IPS-18a (cell line): ENCODE measurements at regions not wholly inside any gene's neighbourhood (a gene's known extent, or its start where the extent isn't known, plus 50 kb on each side); places are given as distances from the start of the nearest gene placed in this dataset.
"Not testable (repeated sequence)": the region's sequence is repeated elsewhere in the genome, so short reads cannot be mapped to it uniquely, and the experiment has no call there.

Source experiments
- H3K27ac ChIP-seq: one replicate; pipeline ENCODE4 v1.5.1; 2013; ENCODE audit warnings: low read length
- H3K27me3 ChIP-seq: one replicate; pipeline ENCODE4 v1.6.1; 2013; ENCODE audit warnings: mild to moderate bottlenecking, low read length; ENCODE audit not compliant: control insufficient read depth, insufficient read depth
- H3K36me3 ChIP-seq: one replicate; pipeline ENCODE4 v1.6.1; 2013; ENCODE audit warnings: low read depth, low read length; ENCODE audit not compliant: control insufficient read depth
- H3K4me1 ChIP-seq: one replicate; pipeline ENCODE4 v1.6.1; 2013; ENCODE audit warnings: low read depth, low read length; ENCODE audit not compliant: control insufficient read depth
- H3K4me3 ChIP-seq: one replicate; pipeline ENCODE4 v1.5.1; 2013; ENCODE audit warnings: low read length
- H3K9ac ChIP-seq: one replicate; pipeline ENCODE4 v1.6.1; 2013; ENCODE audit warnings: mild to moderate bottlenecking, low read length, moderate library complexity
- H3K9me3 ChIP-seq: one replicate; pipeline ENCODE4 v1.6.1; 2013; ENCODE audit warnings: low read depth, low read length; ENCODE audit not compliant: control insufficient read depth

DNA sequence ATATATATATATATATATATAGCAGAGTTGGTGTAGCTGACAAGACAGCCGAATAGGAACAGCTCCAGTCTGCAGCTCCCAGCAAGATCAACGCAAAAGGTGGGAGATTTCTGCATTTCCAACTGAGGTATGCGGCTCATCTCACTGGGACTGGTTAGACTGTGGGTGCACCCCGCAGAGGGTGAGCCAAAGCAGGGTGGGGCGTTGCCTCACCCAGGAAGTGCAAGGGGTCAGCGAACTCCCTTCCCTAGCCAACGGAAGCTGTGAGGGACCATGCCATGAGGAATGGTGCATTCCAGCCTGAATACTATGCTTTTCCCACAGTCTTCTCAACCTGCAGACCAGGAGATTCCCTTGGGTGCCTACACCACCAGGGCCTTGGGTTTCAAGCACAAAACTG is 81.7 kb upstream of the ST3GAL6 start:
- Histone ChIP-seq H3K4me3 (no peak overlapping the region), H3K27me3 (no peaks in the 10 kb centered on the region), H3K27ac (no peak overlapping the region), H3K36me3 (no peaks in the 10 kb centered on the region), H3K4me1 (no peaks in the 10 kb centered on the region), H3K9ac (no peak overlapping the region), H3K9me3 (no peaks in the 10 kb centered on the region)

DNA sequence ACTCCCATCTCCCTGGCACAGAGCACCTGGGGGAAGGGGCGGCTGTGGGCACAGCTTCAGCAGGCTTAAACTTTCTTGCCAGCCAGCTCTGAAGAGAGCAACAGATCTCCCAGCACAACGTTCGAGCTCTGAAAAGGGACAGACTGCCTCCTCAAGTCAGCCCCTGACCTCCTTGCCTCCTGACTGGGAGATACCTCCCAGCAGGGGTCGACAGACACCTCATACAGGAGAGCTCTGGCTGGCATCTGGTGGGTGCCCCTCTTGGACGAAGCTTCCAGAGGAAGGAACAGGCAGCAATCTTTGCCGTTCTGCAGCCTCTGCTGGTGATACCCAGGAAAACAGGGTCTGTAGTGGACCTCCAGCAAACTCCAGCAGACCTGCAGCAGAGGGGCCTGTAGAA is 80.7 kb upstream of the ST3GAL6 start:
- H3K36me3 ChIP-seq, H3K27me3 ChIP-seq, H3K4me3 ChIP-seq, H3K27ac ChIP-seq, H3K9ac ChIP-seq, H3K4me1 ChIP-seq, H3K9me3 ChIP-seq: not testable (repeated sequence)

DNA sequence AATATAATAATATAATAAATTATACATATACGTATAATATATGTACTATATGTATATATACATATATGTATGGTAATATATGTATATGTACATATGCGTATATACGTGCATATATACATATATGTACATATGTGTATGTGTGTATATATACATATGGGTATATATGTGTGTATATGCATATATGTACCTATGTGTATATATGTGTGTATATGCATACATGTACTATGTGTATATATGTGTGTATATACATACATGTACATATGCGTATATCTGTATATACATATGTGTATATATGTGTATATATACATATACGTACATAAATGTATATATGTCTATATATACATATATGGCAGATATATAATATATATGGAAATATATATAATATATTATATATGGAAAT is 74.8 kb upstream of the ST3GAL6 start:
- no peak overlapping the region for H3K4me3 ChIP-seq
- H3K9ac ChIP-seq, result no peak overlapping the region
- no peaks in the 10 kb centered on the region for H3K36me3 ChIP-seq
- H3K27me3 ChIP-seq, result no peaks in the 10 kb centered on the region
- no peaks in the 10 kb centered on the region for H3K4me1 ChIP-seq
- no peaks in the 10 kb centered on the region for H3K9me3 ChIP-seq
- H3K27ac ChIP-seq, result no peak overlapping the region

DNA sequence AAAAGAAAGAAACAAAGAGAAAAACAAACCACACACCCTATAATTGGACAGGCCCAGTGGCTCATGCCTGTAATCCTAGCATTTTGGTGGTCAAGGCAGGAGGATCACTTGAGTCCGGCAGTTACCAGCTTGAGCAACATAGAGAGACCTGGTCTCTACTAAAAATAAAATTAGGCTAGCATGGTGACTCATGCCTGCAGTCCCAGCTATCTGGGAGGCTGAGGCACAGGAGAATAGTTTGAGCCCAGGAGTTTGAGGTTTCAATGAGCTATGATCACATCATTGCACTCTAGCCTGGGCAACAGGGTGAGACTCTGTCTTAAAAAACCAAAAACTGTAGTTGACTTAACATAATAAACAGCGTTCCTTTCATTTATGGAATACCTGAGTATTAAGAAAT is 72.3 kb upstream of the ST3GAL6 start:
- Histone ChIP-seq H3K9ac (no peak overlapping the region), H3K4me3 (no peak overlapping the region), H3K4me1 (no peaks in the 10 kb centered on the region), H3K36me3 (no peaks in the 10 kb centered on the region), H3K27ac (no peak overlapping the region), H3K9me3 (no peaks in the 10 kb centered on the region), H3K27me3 (no peaks in the 10 kb centered on the region)

DNA sequence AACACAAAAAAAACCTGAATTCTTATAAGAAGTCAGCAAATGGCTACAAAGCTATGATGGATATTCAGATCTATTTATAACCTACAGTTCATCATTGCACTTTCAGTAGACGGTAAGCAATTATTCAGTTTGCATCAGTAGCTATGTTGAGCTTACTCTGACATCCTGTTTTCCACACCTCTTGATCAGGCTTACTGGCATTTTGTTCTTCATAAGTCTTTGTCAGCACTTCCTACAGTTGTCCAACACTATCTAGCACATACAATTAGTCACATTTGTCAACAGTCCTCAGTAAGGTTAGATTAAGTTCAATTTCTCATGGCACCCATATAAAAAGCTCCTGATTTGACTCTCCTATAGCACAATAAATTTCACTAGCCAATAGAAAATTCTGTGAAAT is 71.2 kb upstream of the ST3GAL6 start:
- H3K27me3 ChIP-seq, result no peaks in the 10 kb centered on the region
- H3K9me3 ChIP-seq, result no peaks in the 10 kb centered on the region
- no peak overlapping the region for H3K4me3 ChIP-seq
- no peak overlapping the region for H3K27ac ChIP-seq
- H3K36me3 ChIP-seq, result no peaks in the 10 kb centered on the region
- no peak overlapping the region for H3K9ac ChIP-seq
- no peaks in the 10 kb centered on the region for H3K4me1 ChIP-seq

DNA sequence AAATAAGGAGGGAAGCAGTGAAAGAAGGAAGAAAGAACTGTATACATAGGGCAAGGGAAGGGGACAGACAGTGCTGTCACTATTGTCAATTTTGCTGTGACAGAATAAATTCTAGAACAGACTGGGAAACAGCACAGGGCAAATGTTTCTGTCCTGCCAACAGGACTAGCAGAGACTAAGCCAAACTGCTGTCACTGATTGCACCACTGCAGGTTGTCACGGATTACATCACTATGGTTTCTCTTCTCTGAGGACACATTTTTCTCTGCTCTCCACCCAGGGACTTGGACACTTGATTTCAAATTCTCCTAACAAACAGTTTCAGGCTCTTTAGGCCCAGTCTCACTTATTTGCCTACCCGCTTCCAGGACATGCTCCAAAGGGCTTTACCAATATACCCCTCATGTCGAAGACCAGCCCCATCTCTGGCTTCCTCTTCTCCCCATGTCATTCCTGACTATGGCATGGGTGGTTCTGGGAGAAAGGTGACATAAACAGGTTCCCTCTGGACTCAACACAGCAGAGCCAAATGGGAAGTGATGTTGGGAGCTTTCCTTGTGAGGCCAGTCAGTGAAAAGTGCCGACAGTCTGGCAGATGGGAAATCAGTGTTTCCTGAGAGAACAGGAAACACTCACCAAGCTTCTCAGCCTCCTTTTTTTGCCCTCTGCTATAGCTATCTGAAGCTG is 70.2 kb upstream of the ST3GAL6 start:
- no peaks in the 10 kb centered on the region for H3K4me1 ChIP-seq
- no peak overlapping the region for H3K9ac ChIP-seq
- no peaks in the 10 kb centered on the region for H3K27me3 ChIP-seq
- H3K36me3 ChIP-seq, result no peaks in the 10 kb centered on the region
- H3K9me3 ChIP-seq, result no peaks in the 10 kb centered on the region
- H3K4me3 ChIP-seq, result no peak overlapping the region
- H3K27ac ChIP-seq, result no peak overlapping the region

DNA sequence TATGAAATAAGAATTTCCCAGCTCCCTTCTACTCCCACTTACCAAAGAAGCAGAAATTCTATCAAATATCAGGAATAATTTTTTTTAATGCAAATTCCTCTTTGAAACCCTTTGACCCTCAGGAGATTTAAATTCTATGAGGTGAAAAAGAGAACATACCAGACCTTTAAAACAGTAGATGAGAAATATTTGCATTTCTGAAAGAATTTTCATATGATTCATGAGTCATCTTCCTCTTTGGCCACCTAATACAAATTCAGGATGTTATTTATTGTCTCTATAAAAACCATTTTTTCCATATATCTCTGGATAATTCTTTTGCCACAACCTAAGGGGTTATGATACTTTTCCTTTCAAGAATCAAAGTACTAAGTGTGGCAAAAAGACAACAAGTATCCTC is 67.3 kb upstream of the ST3GAL6 start:
- no peak overlapping the region for H3K27ac ChIP-seq
- H3K4me1 ChIP-seq, result no peaks in the 10 kb centered on the region
- H3K36me3 ChIP-seq, result no peaks in the 10 kb centered on the region
- H3K9ac ChIP-seq, result no peak overlapping the region
- no peak overlapping the region for H3K4me3 ChIP-seq
- H3K27me3 ChIP-seq, result no peaks in the 10 kb centered on the region
- H3K9me3 ChIP-seq, result no peaks in the 10 kb centered on the region

DNA sequence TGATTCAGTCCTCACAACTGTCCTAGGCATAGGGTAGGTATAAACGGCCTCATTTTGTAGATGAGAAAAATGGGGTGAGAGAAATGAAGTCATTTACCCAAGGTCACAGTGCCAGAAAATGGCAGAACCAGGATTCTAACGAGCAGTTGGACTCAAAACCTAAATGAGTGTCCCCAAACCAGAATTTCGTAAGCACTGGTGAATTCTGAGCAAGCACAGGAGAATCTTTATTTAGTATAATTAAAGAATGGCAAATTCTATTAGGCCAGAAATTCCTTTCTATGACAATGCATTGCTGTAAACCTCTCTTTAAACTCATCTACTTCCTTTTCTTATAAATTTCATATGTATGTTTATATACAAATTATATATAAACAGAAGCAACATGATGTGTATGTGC is 66.8 kb upstream of the ST3GAL6 start:
- not testable (repeated sequence) for H3K4me3 ChIP-seq

DNA sequence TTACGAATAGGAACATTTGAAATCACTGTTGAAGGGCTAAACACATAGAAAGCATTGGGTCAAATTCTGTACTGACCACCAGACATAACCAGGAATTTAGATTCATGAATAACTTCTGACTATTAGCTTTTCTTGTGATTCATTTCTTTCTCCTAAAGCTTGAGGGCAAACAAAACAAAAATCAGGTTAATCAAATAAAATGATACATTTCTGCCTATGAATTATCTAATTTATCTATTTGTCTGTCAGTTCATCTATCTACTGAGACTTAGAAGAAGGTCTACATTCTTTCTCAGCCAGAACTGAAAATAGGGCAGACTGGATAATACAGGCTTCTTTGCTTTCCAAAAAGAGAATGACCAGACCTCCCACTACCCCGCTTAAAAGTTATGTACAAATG is 65.9 kb upstream of the ST3GAL6 start:
- Histone ChIP-seq H3K36me3 (no peaks in the 10 kb centered on the region), H3K4me3 (no peak overlapping the region), H3K27ac (no peak overlapping the region), H3K9me3 (no peaks in the 10 kb centered on the region), H3K27me3 (no peaks in the 10 kb centered on the region), H3K9ac (no peak overlapping the region), H3K4me1 (no peaks in the 10 kb centered on the region)

More for the DNA sequence above, 66.8 kb upstream of the ST3GAL6 start:
- H3K9ac ChIP-seq, H3K27ac ChIP-seq, H3K9me3 ChIP-seq, H3K27me3 ChIP-seq, H3K4me1 ChIP-seq, H3K36me3 ChIP-seq: not testable (repeated sequence)

DNA sequence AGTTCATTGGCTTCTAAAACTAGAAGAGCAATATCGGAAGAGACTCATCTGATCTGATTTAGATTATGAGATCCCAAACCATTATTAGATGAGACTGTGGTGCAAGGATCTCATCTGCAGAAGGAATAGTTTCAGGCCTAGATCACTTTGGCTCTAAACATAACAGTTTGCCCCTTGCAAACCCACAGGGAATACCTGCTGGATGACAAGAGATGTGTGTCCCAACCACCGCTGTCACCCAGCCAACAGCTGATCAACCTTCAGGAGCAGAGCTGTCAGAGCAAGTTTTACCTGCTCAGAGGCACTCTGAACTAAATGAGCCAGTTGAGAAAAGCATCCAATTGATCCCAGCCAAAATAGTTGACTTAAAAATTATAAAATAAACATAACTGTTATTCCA is 64.0 kb upstream of the ST3GAL6 start:
- H3K27ac ChIP-seq, result no peak overlapping the region
- H3K9me3 ChIP-seq, result no peaks in the 10 kb centered on the region
- no peaks in the 10 kb centered on the region for H3K4me1 ChIP-seq
- H3K27me3 ChIP-seq, result no peaks in the 10 kb centered on the region
- no peaks in the 10 kb centered on the region for H3K36me3 ChIP-seq
- H3K4me3 ChIP-seq, result no peak overlapping the region
- H3K9ac ChIP-seq, result no peak overlapping the region

DNA sequence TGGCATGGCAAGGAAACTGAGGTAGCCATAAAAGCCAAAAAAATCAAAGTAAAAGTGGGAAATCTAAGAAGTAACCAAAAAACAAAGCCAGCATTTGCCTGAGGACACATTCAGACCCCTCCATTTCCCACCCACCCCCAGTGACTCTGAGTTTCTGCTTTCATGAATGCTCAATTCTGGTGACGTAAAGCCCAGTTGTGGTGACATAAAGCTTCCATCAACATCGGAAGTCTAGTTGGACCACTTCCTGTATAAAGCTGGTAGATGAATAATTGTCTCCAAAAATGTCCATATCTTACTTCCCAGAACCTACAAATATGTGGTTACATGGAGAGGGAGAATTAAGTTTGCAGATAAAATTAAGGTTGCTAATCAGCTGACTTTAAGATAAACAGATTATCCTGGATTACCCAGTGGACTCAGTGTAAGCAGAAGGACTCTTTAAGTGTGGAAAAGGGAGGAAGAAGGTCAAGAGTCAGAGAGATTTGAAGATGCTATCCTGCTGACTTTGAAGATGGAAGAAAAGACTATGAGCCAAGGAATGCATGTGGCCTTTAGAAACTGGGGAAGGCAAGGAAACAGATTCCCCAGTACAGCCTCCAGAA is 62.0 kb upstream of the ST3GAL6 start:
- H3K4me3 ChIP-seq, result no peak overlapping the region
- no peaks in the 10 kb centered on the region for H3K9me3 ChIP-seq
- H3K27ac ChIP-seq, result no peak overlapping the region
- H3K9ac ChIP-seq, result no peak overlapping the region
- no peaks in the 10 kb centered on the region for H3K36me3 ChIP-seq
- H3K27me3 ChIP-seq, result no peaks in the 10 kb centered on the region
- no peaks in the 10 kb centered on the region for H3K4me1 ChIP-seq

DNA sequence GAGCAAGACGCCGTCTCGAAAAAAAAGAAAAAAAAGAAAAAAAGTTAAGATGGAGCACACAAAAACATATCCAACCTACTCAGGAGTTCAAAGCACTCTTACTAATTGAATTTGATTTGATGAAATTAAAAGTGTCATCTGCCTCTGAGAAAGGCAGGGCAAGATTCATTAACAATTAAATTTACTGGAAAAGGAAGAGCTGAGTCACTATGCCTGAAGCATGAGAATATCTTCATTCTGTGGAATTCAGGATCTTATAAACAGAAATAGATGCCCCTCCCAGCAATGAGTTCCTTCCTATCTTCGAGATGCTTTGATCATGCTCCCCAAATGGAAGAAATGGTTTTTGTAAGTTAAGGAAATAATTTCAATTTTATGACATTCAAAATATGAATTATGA is 61.0 kb upstream of the ST3GAL6 start:
- Histone ChIP-seq H3K9me3 (no peaks in the 10 kb centered on the region), H3K4me3 (no peak overlapping the region), H3K27me3 (no peaks in the 10 kb centered on the region), H3K36me3 (no peaks in the 10 kb centered on the region), H3K9ac (no peak overlapping the region), H3K4me1 (no peaks in the 10 kb centered on the region), H3K27ac (no peak overlapping the region)
